GM18502 (cell line): ENCODE measurements at regions not wholly inside any gene's neighbourhood (a gene's known extent, or its start where the extent isn't known, plus 50 kb on each side); places are given as distances from the start of the nearest gene placed in this dataset.

Experiments used
- ATAC-seq: cut with Tn5 transposase; IDR thresholded peaks from one replicate; pipeline ENCODE4 v1.9.1; 2021; ENCODE audit warnings: mild to moderate bottlenecking; ENCODE audit not compliant: unreplicated experiment, poor library complexity

GRCh38 chr10:83553366-83553765, 585.9 kb upstream of the GHITM start:
- ATAC-seq, result no peak

GRCh38 chr10:83555264-83555663, 584.0 kb upstream of the GHITM start:
- peak; percentile 52 for ATAC-seq

GRCh38 chr10:83562381-83562780, 576.9 kb upstream of the GHITM start:
- ATAC-seq, result no peak

DNA sequence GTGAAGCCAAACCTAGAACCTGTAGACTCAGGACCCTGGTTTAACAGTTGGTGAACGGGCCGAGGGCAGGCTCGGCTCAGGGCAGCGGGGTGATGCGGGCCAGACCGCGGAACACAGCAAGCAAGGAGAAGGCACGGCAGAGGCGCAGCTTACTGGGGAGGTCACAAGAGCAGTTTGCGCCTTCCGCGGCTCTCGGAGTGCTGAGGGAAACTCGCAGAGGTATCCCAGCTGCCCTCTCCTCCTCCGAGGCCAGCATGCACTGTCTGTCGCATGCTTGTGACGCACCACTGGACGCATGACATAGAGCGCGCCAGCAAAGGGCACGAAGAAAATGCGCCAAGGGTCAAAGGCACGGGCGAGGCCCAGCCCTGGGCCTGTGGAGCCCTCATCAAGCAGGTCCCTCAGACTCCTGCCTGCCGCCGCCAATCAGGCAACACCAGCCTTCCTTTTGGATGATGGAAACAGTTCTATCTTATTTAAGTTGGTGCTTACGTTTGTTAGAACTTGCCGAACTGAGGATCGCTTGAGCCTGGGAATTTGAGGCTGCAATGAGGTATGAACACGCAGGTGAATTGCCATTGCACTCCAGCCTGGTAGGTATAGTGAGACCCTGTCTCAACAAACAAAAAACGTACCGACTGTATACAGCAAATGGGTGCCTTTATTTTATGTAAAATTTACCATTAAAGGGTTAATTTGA, 574.3 kb upstream of the GHITM start:
- no peak for ATAC-seq

DNA sequence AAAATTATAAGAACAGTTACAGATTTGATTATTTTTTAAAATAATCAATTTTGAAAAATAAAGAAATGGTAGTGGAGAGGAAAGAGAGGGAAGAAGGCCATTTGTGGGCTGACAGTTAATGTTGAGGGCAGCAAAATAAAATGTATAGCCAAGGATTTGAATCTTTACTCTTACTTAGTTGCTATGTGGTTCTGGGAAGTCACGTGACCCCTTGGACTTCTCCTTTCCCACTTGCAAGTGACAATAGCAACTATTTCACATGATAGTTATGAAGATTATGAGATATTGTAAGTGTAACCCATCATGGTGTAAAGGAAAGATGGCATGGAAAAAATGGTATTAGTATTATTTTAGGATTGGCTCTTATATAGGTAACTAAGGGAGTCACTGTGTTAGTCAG, 567.3 kb upstream of the GHITM start:
- no peak for ATAC-seq

DNA sequence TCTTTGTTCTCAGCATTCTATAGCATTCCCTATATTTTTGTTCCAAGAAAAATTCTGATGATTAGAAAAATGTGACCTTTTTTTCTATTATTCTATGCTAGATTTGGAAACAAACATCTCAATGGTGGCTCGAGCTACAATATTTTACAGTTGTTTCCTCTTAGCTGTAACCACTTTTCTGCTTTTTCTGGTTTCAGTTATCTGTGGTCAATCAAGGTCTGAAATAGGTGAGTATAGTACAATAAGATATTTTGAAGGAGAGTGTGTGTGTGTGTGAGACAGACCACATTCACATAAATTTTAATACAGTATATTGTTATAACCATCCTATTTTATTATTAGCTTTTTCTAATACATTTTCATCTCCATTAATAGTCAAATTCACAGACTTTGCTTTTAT, 564.5 kb upstream of the GHITM start:
- ATAC-seq, result peak; percentile 76

- ATAC-seq, result no peak
Observed at GRCh38 chr10:83577421-83577820, 561.9 kb upstream of the GHITM start.

GRCh38 chr10:83580373-83581012, 558.8 kb upstream of the GHITM start:
- ATAC-seq, result no peak

GRCh38 chr10:83582407-83583095, 556.8 kb upstream of the GHITM start:
- no peak for ATAC-seq

DNA sequence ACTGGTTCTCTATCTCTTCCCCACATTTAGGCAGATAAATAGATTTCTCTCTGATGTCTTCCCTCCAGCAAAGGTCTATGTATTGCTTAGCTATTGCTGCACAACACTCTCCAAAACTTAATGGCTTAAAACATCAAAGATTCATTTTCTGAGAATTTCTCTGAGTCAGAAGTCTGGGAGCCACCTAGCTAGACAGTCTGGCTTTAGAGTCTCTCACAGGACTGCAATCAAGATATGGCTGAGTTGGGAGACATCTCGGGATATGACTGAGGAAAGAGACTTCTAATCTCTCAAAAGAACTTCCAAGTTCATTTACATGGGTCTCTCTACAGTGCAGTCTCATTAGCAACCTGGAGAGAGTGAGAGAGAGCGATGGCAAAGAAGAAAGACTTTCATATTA, 553.6 kb upstream of the GHITM start:
- ATAC-seq, result no peak

DNA sequence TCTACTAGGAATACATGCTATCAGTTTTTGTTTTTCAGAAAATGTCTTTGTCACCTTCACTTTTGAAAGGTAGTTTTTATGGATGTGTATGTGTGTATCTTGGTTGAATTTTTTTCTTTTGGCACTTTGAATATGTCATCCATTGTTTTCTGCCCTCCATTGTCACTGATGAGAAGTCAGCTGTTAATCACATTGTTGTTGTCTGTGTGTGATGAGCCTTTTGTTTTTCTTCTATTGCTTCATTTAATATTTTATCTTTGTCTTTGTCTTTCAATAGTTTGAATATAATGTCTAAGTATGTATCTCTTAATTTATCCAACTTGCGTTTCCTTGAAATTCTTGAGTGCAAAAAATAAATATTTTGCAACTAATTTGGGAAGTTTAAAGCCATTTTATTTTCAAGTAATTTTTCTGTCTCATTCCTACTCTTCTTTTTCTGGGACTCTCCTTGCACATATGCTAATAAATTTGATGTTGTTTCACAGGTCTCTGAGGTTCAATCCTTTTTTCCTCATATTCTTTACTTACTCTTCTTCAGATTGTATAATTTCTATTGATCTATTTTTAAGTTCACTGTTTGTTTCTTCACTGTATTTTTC, 546.9 kb upstream of the GHITM start:
- no peak for ATAC-seq

DNA sequence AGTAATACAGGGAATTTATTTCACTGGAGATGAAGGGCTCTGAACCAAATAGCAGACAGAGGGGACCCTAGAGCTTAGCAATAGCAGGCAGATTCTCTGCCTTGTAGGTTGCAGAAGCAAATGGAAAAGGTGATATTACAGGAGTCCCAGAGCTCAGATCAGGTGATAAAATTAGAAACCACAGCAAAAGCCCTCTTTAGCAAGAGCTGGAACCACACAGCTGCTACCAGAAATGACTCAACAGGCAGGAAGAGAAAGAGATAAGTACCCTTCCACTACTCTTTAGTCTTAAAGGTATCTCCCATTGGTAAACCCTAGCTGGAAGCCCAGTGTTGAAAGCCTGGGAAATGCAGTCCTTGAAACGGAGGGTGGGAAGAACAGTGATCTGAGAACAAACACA, 535.6 kb upstream of the GHITM start:
- peak; percentile 99 for ATAC-seq

GRCh38 chr10:83605783-83606630, 533.3 kb upstream of the GHITM start:
- ATAC-seq, result no peak

GRCh38 chr10:83607959-83608745, 531.2 kb upstream of the GHITM start:
- ATAC-seq, result no peak

DNA sequence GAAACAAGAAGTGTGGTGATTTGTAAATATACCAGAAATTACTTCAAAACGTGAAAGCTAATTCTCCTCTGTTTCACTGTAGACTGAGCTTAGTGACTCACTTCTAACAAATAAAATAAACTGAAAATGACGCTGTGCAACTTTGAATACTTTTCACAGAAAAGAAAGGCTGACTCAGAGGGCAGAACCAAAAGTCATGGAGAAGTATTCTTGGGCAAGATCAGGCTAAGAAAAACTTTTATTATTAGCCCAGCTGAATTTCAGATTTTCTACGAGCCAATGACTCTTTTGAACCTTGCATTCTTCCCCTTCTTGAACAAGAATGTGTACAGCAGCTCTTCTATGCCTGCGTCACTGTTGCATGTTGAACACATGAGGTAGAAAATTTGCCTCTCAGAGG, 527.3 kb upstream of the GHITM start:
- ATAC-seq, result no peak

- no peak for ATAC-seq
Observed at GRCh38 chr10:83612746-83613145, 526.6 kb upstream of the GHITM start.

DNA sequence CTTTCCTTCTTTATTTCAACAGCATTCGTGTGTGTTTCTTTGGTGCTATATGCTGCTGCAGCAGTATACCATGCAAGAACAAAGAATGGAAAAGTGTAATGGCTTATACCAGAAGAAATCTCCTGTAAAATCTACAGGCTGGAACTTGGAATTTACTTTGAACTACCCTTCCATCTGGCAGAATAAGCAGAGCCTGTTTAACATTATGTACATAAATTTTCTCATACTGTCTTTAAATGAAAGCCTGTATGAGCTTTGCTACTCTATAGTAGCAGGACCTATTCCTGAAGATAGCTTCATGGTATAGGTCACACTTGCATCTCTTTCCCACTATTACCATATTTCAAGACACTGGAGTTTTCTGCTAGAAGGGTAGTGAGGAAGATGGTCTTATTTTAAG, 522.1 kb upstream of the GHITM start:
- no peak for ATAC-seq

DNA sequence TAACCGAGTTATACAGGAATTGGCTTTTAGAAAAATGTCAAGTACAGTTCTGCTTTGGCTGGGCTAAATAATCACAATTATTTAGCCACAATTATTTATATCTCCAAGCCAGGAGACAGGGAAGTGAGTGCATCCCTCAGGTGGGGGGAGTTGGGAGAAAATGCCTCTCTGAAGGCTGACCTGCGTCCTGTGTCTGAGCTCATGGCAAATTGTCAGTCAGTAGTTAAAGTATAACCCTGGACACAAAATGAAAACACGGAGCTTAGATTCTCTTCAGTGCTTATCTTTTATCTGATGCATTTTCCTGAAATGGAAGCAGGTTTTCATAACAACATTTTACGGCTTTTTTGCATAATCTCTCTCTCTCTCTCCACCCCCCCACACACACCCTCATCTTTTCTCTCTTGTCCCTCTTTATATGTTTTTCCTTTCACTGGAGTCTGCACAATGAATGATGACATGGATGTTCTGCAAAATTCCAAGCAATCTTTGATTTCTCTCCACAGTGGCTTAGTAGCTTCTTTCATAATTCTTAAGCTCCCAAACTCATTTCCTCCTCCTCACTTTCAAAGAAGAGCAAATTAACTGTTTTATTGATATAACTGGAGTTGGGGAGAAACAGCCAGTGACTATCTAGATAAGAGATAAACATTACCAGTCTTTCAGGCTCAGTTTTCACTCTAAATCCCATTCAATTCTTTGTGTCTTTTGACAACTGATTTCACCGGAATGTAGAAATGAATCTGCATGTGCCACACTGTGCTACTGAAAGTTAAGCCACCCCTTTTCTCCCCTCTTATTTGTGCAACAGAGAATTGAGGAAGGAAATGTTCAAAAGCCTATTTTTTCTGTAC, 521.4 kb upstream of the GHITM start:
- ATAC-seq, result no peak
